ENCODE measurements at regions not wholly inside any gene's neighbourhood (a gene's known extent, or its start where the extent isn't known, plus 50 kb on each side); places are given as distances from the start of the nearest gene placed in this dataset.
"Not testable (repeated sequence)": the region's sequence is repeated elsewhere in the genome, so short reads cannot be mapped to it uniquely, and the experiment has no call there.

DNA sequence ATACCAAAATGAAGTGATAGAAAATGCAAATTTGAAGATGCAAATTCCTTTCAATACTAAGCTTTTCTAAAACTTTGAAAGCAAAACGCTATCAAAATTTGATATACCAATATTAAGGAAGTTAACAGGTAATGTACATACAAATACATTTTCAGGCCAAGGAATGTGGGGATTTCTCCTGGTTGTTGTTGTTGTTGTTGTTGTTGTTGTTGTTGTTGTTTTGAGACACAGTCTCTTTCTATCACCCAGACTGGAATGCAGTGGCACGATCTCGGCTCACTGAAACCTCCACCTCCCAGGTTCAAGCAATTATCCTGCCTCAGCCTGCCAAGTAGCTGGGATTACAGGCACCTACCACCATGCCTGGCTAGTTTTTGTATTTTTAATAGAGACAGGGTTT is 224.7 kb upstream of the NEBL start:
- TF ChIP-seq, protein P1, sequence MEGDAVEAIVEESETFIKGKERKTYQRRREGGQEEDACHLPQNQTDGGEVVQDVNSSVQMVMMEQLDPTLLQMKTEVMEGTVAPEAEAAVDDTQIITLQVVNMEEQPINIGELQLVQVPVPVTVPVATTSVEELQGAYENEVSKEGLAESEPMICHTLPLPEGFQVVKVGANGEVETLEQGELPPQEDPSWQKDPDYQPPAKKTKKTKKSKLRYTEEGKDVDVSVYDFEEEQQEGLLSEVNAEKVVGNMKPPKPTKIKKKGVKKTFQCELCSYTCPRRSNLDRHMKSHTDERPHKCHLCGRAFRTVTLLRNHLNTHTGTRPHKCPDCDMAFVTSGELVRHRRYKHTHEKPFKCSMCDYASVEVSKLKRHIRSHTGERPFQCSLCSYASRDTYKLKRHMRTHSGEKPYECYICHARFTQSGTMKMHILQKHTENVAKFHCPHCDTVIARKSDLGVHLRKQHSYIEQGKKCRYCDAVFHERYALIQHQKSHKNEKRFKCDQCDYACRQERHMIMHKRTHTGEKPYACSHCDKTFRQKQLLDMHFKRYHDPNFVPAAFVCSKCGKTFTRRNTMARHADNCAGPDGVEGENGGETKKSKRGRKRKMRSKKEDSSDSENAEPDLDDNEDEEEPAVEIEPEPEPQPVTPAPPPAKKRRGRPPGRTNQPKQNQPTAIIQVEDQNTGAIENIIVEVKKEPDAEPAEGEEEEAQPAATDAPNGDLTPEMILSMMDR (IDR thresholded peaks at IDR 0.05) = not testable (repeated sequence)
- TF ChIP-seq ZFX (IDR thresholded peaks at IDR 0.05; ENCODE audit: borderline replicate concordance) = not testable (repeated sequence)
